CD4-positive, alpha-beta T cell (primary cell): ENCODE measurements at regions not wholly inside any gene's neighbourhood (a gene's known extent, or its start where the extent isn't known, plus 50 kb on each side); places are given as distances from the start of the nearest gene placed in this dataset.

Experiments used
- ATAC-seq: fragments of 200-7000 bp; cut with Tn5 transposase; one replicate; pipeline ENCODE4 v1.10.0; 2022; ENCODE audit warnings: mild to moderate bottlenecking; ENCODE audit not compliant: poor library complexity
- CTCF ChIA-PET: fragments of 350-600 bp; sonication (Branson Sonifier 250); formaldehyde crosslinking; loops from one replicate; lab custom pipeline; 2021; ENCODE audit warnings: antibody characterized with exemption, inconsistent platforms; lab: Charles Lee
- POLR2A ChIA-PET: fragments of 350-600 bp; sonication (Branson Sonifier 250); formaldehyde crosslinking; loops from one replicate; lab custom pipeline; 2021; ENCODE audit warnings: antibody characterized with exemption, inconsistent platforms; lab: Charles Lee
- DNase-seq, 14 experiments: peaks; one replicate each; pipeline ENCODE4 v3.0.0-alpha.2; 2013 to 2020; ENCODE audit warnings: mixed read lengths in 2 of 14
- H3K27ac ChIP-seq, 2 donors: one replicate each; pipeline versions ENCODE4 v1.5.1 to v1.7.0; 2013; ENCODE audit warnings: low read length in 2 of 2, low read depth in 1 of 2, mild to moderate bottlenecking in 1 of 2
- H3K27me3 ChIP-seq, 2 experiments: 1 replicate in 1 of 2; 2 replicates in 1 of 2; pipeline versions ENCODE4 v1.6.1 to v1.7.0; 2013; ENCODE audit warnings: low read length in 2 of 2, control low read depth in 1 of 2, mild to moderate bottlenecking in 1 of 2, moderate library complexity in 1 of 2; ENCODE audit not compliant: insufficient read depth in 2 of 2, control insufficient read depth in 1 of 2
- H3K36me3 ChIP-seq: one replicate; pipeline ENCODE4 v1.6.1; 2013; ENCODE audit warnings: low read length, control low read depth; ENCODE audit not compliant: insufficient read depth
- H3K4me1 ChIP-seq: one replicate; pipeline ENCODE4 v1.6.1; 2013; ENCODE audit warnings: low read length, control low read depth; ENCODE audit not compliant: insufficient read depth
- H3K4me3 ChIP-seq: one replicate; pipeline ENCODE4 v1.5.1; 2013; ENCODE audit warnings: mild to moderate bottlenecking, low read length, moderate library complexity
- H3K9me3 ChIP-seq, 2 experiments: 1 replicate in 1 of 2; 2 replicates in 1 of 2; pipeline versions ENCODE4 v1.6.1 to v1.7.0; 2013; ENCODE audit warnings: low read length in 2 of 2, mild to moderate bottlenecking in 2 of 2, control low read depth in 1 of 2, moderate library complexity in 1 of 2; ENCODE audit not compliant: control insufficient read depth in 1 of 2, insufficient read depth in 1 of 2
- H3K27ac Mint-ChIP-seq: one replicate; pipeline ENCODE4 v1.8.0; 2020; ENCODE audit warnings: mixed read lengths
- H3K27me3 Mint-ChIP-seq: one replicate; pipeline ENCODE4 v1.8.0; 2021; ENCODE audit warnings: mixed read lengths
- H3K36me3 Mint-ChIP-seq: one replicate; pipeline ENCODE4 v1.8.0; 2021; ENCODE audit warnings: low read depth, mixed read lengths
- H3K4me1 Mint-ChIP-seq: one replicate; pipeline ENCODE4 v1.8.0; 2021; ENCODE audit warnings: low read depth, mixed read lengths
- H3K4me3 Mint-ChIP-seq: one replicate; pipeline ENCODE4 v1.8.0; 2020; ENCODE audit warnings: mild to moderate bottlenecking, mixed read lengths
- H3K9me3 Mint-ChIP-seq: one replicate; pipeline ENCODE4 v1.8.0; 2020; ENCODE audit warnings: mixed read lengths
- CTCF ChIP-seq: fragments of 200-600 bp; IDR thresholded peaks from one replicate; pipeline ENCODE4 v1.8.0; 2022; ENCODE audit warnings: antibody characterized with exemption, mild to moderate bottlenecking
- intact Hi-C, 2 experiments: fragments of 100-400 bp; cut with DNase I in 1 of 2; cut with micrococcal nuclease in 1 of 2; formaldehyde crosslinking; loops; one replicate each; pipeline versions ENCODE4 v1.15.1 to v1.9.0; 2023 to 2025; cut with DNase I, micrococcal nuclease

GRCh38 chr1:57623039-57623790, 199.4 kb upstream of the DAB1 start:
- H3K9me3 ChIP-seq = no peaks in the 10 kb centered on the region
- H3K36me3 ChIP-seq = no peaks in the 10 kb centered on the region
- no peaks in the 10 kb centered on the region for H3K27me3 ChIP-seq
- POLR2A ChIA-PET = no interaction called here
- H3K36me3 Mint-ChIP-seq = no peaks in the 10 kb centered on the region
- no peaks in the 10 kb centered on the region for H3K4me1 ChIP-seq
- no peak for ATAC-seq
- H3K27ac ChIP-seq = no peak overlapping the region
- H3K4me3 Mint-ChIP-seq = no peak overlapping the region
- no peak for DNase-seq
- no peaks in the 10 kb centered on the region for H3K9me3 Mint-ChIP-seq
- H3K27me3 Mint-ChIP-seq = no peaks in the 10 kb centered on the region
- CTCF ChIA-PET = no interaction called here
- H3K27ac Mint-ChIP-seq = no peak overlapping the region
- intact Hi-C loops = no loop called here
- TF ChIP-seq CTCF = no peak
- H3K4me3 ChIP-seq = no peak overlapping the region
- H3K4me1 Mint-ChIP-seq = no peaks in the 10 kb centered on the region

GRCh38 chr1:57621776-57622175, 197.9 kb upstream of the DAB1 start:
- intact Hi-C loops = no loop called here
- no peaks in the 10 kb centered on the region for H3K36me3 Mint-ChIP-seq
- no peaks in the 10 kb centered on the region for H3K9me3 ChIP-seq
- no peaks in the 10 kb centered on the region for H3K4me1 Mint-ChIP-seq
- no peak overlapping the region for H3K27ac ChIP-seq
- no peaks in the 10 kb centered on the region for H3K4me1 ChIP-seq
- no peaks in the 10 kb centered on the region for H3K27me3 ChIP-seq
- ChIA-PET CTCF (no interaction called here), POLR2A (no interaction called here)
- H3K27me3 Mint-ChIP-seq = peaks cover 4% of the 10 kb centered on the region
- DNase-seq (no peak), ATAC-seq (no peak)
- no peak for TF ChIP-seq CTCF
- H3K4me3 Mint-ChIP-seq = no peak overlapping the region
- no peak overlapping the region for H3K27ac Mint-ChIP-seq
- no peaks in the 10 kb centered on the region for H3K36me3 ChIP-seq
- no peaks in the 10 kb centered on the region for H3K9me3 Mint-ChIP-seq
- H3K4me3 ChIP-seq = no peak overlapping the region

- no peaks in the 10 kb centered on the region for H3K9me3 ChIP-seq
- no peak for DNase-seq
- H3K27me3 ChIP-seq = no peaks in the 10 kb centered on the region
- Mint-ChIP-seq H3K27ac (no peak overlapping the region), H3K4me3 (no peak overlapping the region), H3K9me3 (no peaks in the 10 kb centered on the region), H3K27me3 (peaks cover 10% of the 10 kb centered on the region), H3K36me3 (no peaks in the 10 kb centered on the region), H3K4me1 (no peaks in the 10 kb centered on the region)
- H3K27ac ChIP-seq = no peak overlapping the region
- no peaks in the 10 kb centered on the region for H3K36me3 ChIP-seq
- CTCF ChIA-PET = no interaction called here
- ATAC-seq = no peak
- H3K4me1 ChIP-seq = no peaks in the 10 kb centered on the region
- no peak overlapping the region for H3K4me3 ChIP-seq
- no peak for TF ChIP-seq CTCF
- POLR2A ChIA-PET = no interaction called here
- intact Hi-C loops = no loop called here
Measured at GRCh38 chr1:57620605-57621004, 196.7 kb upstream of the DAB1 start.
